Prostate gland (tissue), 2 donors: ENCODE measurements at regions not wholly inside any gene's neighbourhood (a gene's known extent, or its start where the extent isn't known, plus 50 kb on each side); places are given as distances from the start of the nearest gene placed in this dataset.

ENCODE experiments used
- POLR2AphosphoS5 ChIP-seq: sonication (generic); formaldehyde crosslinking; IDR thresholded peaks from one replicate; pipeline ENCODE4 v1.6.1; 2017; ENCODE audit warnings: antibody characterized with exemption
- TF ChIP-seq, protein P1 (sequence below), 4 experiments: fragments of 200-600 bp in 2 of 4; fragments of 450-650 bp in 2 of 4; sonication (generic) in 2 of 4; IDR thresholded peaks; 1 replicate in 3 of 4; 2 replicates in 1 of 4; pipeline ENCODE4 v1.5.1; 2016 to 2019; ENCODE audit warnings: antibody characterized with exemption in 4 of 4, mild to moderate bottlenecking in 2 of 4, moderate library complexity in 2 of 4

DNA sequence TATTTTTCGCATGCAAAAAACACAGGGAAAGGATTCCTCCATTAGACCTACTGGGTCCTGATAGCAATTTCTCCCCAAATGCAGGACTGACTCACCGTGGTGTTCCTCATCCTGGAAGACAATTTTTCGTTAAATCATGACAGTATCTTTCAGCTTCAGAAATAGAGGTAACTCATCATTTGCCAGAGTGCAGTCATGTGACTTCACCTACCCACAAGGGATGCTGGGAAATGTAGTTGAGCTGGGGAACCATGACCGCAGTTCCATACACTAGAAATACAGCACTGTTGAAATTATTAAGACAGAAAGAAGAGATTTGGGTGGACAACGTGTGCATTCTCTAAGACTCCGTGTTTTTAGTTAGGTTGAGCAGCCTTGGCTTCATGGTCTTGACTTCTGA lies 269.5 kb upstream of the USP9Y start:
- TF ChIP-seq, protein P1, sequence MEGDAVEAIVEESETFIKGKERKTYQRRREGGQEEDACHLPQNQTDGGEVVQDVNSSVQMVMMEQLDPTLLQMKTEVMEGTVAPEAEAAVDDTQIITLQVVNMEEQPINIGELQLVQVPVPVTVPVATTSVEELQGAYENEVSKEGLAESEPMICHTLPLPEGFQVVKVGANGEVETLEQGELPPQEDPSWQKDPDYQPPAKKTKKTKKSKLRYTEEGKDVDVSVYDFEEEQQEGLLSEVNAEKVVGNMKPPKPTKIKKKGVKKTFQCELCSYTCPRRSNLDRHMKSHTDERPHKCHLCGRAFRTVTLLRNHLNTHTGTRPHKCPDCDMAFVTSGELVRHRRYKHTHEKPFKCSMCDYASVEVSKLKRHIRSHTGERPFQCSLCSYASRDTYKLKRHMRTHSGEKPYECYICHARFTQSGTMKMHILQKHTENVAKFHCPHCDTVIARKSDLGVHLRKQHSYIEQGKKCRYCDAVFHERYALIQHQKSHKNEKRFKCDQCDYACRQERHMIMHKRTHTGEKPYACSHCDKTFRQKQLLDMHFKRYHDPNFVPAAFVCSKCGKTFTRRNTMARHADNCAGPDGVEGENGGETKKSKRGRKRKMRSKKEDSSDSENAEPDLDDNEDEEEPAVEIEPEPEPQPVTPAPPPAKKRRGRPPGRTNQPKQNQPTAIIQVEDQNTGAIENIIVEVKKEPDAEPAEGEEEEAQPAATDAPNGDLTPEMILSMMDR (IDR thresholded peaks at IDR 0.05), result no peak
- no peak for TF ChIP-seq POLR2AphosphoS5
